ENCODE measurements at regions not wholly inside any gene's neighbourhood (a gene's known extent, or its start where the extent isn't known, plus 50 kb on each side); places are given as distances from the start of the nearest gene placed in this dataset.
A peak's percentile ranks its signal among the peaks of the same experiment; 100 is the strongest.

DNA sequence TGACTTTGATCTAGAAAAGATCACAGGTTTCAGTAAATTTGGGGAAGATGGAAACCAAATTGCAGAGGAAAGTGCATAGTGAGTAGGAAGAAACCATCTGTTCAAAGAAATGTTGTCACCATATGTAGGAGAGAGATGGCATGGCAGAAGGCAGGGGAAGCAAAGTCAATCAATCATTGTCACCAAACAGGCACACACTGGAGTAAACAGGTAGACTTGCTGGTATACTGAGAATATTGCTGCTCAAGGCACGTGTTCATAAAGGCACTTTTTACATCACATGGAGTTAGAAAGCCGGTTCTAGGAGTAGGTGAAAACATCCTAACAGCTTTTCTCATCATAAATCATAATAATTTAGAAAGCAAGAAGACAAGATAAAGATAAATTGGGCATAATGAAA lies 550.5 kb upstream of the FAT1 start:
- no peak overlapping the region for H3K23ac ChIP-seq (ENCODE audit: low read depth, low read length)
- H3K4me3 ChIP-seq (ENCODE audit: insufficient read depth, low read depth, low read length) = no peak overlapping the region
- peak overlapping the region; percentile 66; the same call in 1 of the 2 replicates for H2AK5ac ChIP-seq (ENCODE audit: low read depth, low read length)
- no peak overlapping the region for H3K9ac ChIP-seq (ENCODE audit: low read depth, low read length)
- ChIA-PET POLR2A (ENCODE audit: unreplicated experiment) (no interaction called here), CTCF (no interaction called here)
- H2AFZ ChIP-seq (replicated peaks; ENCODE audit: low read length, poor library complexity) = no peak overlapping the region
- H2AK9ac ChIP-seq (replicated peaks; ENCODE audit: low read depth, low read length, poor library complexity) = no peak overlapping the region
- no peaks in the 10 kb centered on the region for H3K79me1 ChIP-seq (ENCODE audit: low read depth in 1 of 2, low read length in 2 of 2)
- H3K14ac ChIP-seq (replicated peaks; ENCODE audit: low read depth, low read length) = no peak overlapping the region
- in situ Hi-C loops (cut with MboI; ENCODE audit: low sequenced_read_pairs) (no loop called here), intact Hi-C loops (cut with micrococcal nuclease) (loop anchor here (10.0 kb wide), 1 partner anchor 319 kb away; no protein-coding TSS in a partner anchor), dilution Hi-C loops (cut with HindIII; ENCODE audit: low sequenced_read_pairs, unreplicated experiment) (no loop called here)
- TF ChIP-seq RAD21 (IDR thresholded peaks at IDR 0.05; ENCODE audit: low read length) (no peak), NFE2L2 (IDR thresholded peaks at IDR 0.05; ENCODE audit: low read depth, low read length) (no peak), RCOR1 (IDR thresholded peaks at IDR 0.05; ENCODE audit: insufficient replicate concordance, low read length) (no peak), FOS (IDR thresholded peaks at IDR 0.05; ENCODE audit: low read depth, low read length) (no peak), SMC3 (IDR thresholded peaks at IDR 0.05; ENCODE audit: low read depth, low read length) (no peak), BHLHE40 (IDR thresholded peaks at IDR 0.05; ENCODE audit: low read depth, low read length) (no peak)
- TF ChIP-seq, protein P1, sequence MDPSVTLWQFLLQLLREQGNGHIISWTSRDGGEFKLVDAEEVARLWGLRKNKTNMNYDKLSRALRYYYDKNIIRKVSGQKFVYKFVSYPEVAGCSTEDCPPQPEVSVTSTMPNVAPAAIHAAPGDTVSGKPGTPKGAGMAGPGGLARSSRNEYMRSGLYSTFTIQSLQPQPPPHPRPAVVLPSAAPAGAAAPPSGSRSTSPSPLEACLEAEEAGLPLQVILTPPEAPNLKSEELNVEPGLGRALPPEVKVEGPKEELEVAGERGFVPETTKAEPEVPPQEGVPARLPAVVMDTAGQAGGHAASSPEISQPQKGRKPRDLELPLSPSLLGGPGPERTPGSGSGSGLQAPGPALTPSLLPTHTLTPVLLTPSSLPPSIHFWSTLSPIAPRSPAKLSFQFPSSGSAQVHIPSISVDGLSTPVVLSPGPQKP (IDR thresholded peaks at IDR 0.05; ENCODE audit: borderline replicate concordance, low read depth, low read length) = no peak
- no peak overlapping the region for H3K4me2 ChIP-seq (ENCODE audit: low read depth, low read length)
- H3K27ac ChIP-seq (ENCODE audit: insufficient read depth, low read length) = no peak overlapping the region
- H4K8ac ChIP-seq (ENCODE audit: low read depth in 2 of 2, low read length in 2 of 2) = no peak overlapping the region
- no peaks in the 10 kb centered on the region for H3K9me1 ChIP-seq (ENCODE audit: insufficient read depth, low read length)
- H2BK5ac ChIP-seq (ENCODE audit: low read depth, low read length, poor library complexity, severe bottlenecking) = no peak overlapping the region
- no peak overlapping the region for H3K56ac ChIP-seq (ENCODE audit: extremely low read depth, insufficient read depth, low read length)
- H3K9me3 ChIP-seq (ENCODE audit: control insufficient read depth, insufficient read depth, low read length) = no peaks in the 10 kb centered on the region
- no peak overlapping the region for H2BK20ac ChIP-seq (ENCODE audit: low read depth, low read length)
- no peak overlapping the region for H2BK15ac ChIP-seq (ENCODE audit: low read depth, low read length)
- no peaks in the 10 kb centered on the region for H3K36me3 ChIP-seq (ENCODE audit: control insufficient read depth, insufficient read depth, low read length)
- DNase-seq = no peak
- H3K18ac ChIP-seq (ENCODE audit: low read depth, low read length) = no peak overlapping the region
- no peak overlapping the region for H2BK120ac ChIP-seq (ENCODE audit: low read depth, low read length)
- H3K4ac ChIP-seq (ENCODE audit: low read depth, low read length) = no peak overlapping the region
- no CpG with 5 or more reads among the region's 2 CpGs for WGBS, 2 experiments (ENCODE audit: extremely low coverage in 2 of 2, insufficient read length in 1 of 2)
- H3K27me3 ChIP-seq (ENCODE audit: control insufficient read depth, insufficient read depth, low read length) = no peaks in the 10 kb centered on the region
- H3K4me1 ChIP-seq (ENCODE audit: control insufficient read depth, insufficient read depth, low read length) = peaks cover 4% of the 10 kb centered on the region
- no TSS peak for BruUV-seq (replicated peaks)
- ATAC-seq (ENCODE audit: low read depth) = no peak
- no peak overlapping the region for H4K91ac ChIP-seq (ENCODE audit: insufficient read depth, low read depth, low read length)
- no peaks in the 10 kb centered on the region for H4K20me1 ChIP-seq (ENCODE audit: insufficient read depth, low read length)
- no peak overlapping the region for H4K5ac ChIP-seq (ENCODE audit: low read depth, low read length)
